Loucy (cell line): ENCODE measurements at regions not wholly inside any gene's neighbourhood (a gene's known extent, or its start where the extent isn't known, plus 50 kb on each side); places are given as distances from the start of the nearest gene placed in this dataset.

Source experiments
- H2AFZ ChIP-seq: fragments of 200-600 bp; sonication (generic); 2 replicates; pipeline ENCODE4 v1.6.0; 2016; ENCODE audit warnings: antibody characterized with exemption, mild to moderate bottlenecking, low read length, moderate library complexity
- H3F3A ChIP-seq: fragments of 200-600 bp; 2 replicates; pipeline ENCODE4 v1.6.0; 2016; ENCODE audit warnings: antibody characterized with exemption, low read depth, mild to moderate bottlenecking
- H3K27me3 ChIP-seq: fragments of 200-600 bp; sonication (generic); 2 replicates; pipeline ENCODE4 v1.6.1; 2014; ENCODE audit warnings: low read length, mild to moderate bottlenecking; ENCODE audit not compliant: insufficient read depth, poor library complexity, severe bottlenecking
- H3K36me3 ChIP-seq: fragments of 200-600 bp; sonication (generic); 2 replicates; pipeline ENCODE4 v1.6.1; 2016; ENCODE audit warnings: low read length; ENCODE audit not compliant: insufficient read depth
- H3K4me1 ChIP-seq: fragments of 200-600 bp; sonication (generic); 2 replicates; pipeline ENCODE4 v1.5.1; 2014; ENCODE audit warnings: low read length, mild to moderate bottlenecking; ENCODE audit not compliant: insufficient read depth, poor library complexity, severe bottlenecking
- H3K4me2 ChIP-seq: fragments of 200-600 bp; sonication (generic); 2 replicates; pipeline ENCODE4 v1.6.0; 2014; ENCODE audit warnings: antibody characterized with exemption, low read length, low read depth, mild to moderate bottlenecking; ENCODE audit not compliant: poor library complexity, severe bottlenecking
- H3K4me3 ChIP-seq: fragments of 200-600 bp; sonication (generic); 2 replicates; pipeline ENCODE4 v1.5.1; 2014; ENCODE audit warnings: low read length, mild to moderate bottlenecking, mixed read lengths; ENCODE audit not compliant: poor library complexity, severe bottlenecking
- H3K79me2 ChIP-seq: fragments of 200-600 bp; sonication (generic); 2 replicates; pipeline ENCODE4 v1.6.1; 2014; ENCODE audit warnings: low read length; ENCODE audit not compliant: insufficient read depth
- H3K9ac ChIP-seq: fragments of 200-600 bp; sonication (generic); 2 replicates; pipeline ENCODE4 v1.6.0; 2014; ENCODE audit warnings: mild to moderate bottlenecking, low read depth, low read length, moderate library complexity; ENCODE audit not compliant: poor library complexity, severe bottlenecking
- H3K9me2 ChIP-seq: fragments of 200-600 bp; sonication (generic); replicated peaks from 2 replicates; pipeline ENCODE4 v1.6.1; 2016; ENCODE audit warnings: low read depth, low read length, mixed read lengths
- H3K9me3 ChIP-seq: fragments of 200-600 bp; sonication (generic); 2 replicates; pipeline ENCODE4 v1.6.1; 2014; ENCODE audit warnings: mild to moderate bottlenecking, antibody characterized with exemption, low read length, low read depth; ENCODE audit not compliant: insufficient read depth
- H4K20me1 ChIP-seq: fragments of 200-600 bp; sonication (generic); 2 replicates; pipeline ENCODE4 v1.6.0; 2014; ENCODE audit warnings: antibody characterized with exemption, low read length, mild to moderate bottlenecking; ENCODE audit not compliant: insufficient read depth, poor library complexity, severe bottlenecking
- CTCF ChIP-seq: fragments of 200-600 bp; sonication (generic); conservative IDR thresholded peaks from 2 replicates; pipeline ENCODE4 v1.5.1; 2014; ENCODE audit warnings: mild to moderate bottlenecking, antibody characterized with exemption, low read length
- EZH2phosphoT487 ChIP-seq: fragments of 200-600 bp; IDR thresholded peaks from 2 replicates; pipeline ENCODE4 v1.6.1; 2018; ENCODE audit warnings: antibody characterized with exemption, mild to moderate bottlenecking, moderate library complexity, borderline replicate concordance

GRCh38 chr11:95283650-95284049 lies 52.6 kb upstream of the SESN3 start:
- H3K4me2 ChIP-seq, result no peak overlapping the region
- H3K36me3 ChIP-seq, result no peaks in the 10 kb centered on the region
- TF ChIP-seq CTCF, result no peak
- no peak for TF ChIP-seq EZH2phosphoT487
- H3K9me2 ChIP-seq, result no peaks in the 10 kb centered on the region
- no peaks in the 10 kb centered on the region for H3K79me2 ChIP-seq
- H3K9me3 ChIP-seq, result no peaks in the 10 kb centered on the region
- H3K9ac ChIP-seq, result no peak overlapping the region
- no peak overlapping the region for H3K4me3 ChIP-seq
- H2AFZ ChIP-seq, result no peak overlapping the region
- no peaks in the 10 kb centered on the region for H3K27me3 ChIP-seq
- no peaks in the 10 kb centered on the region for H3F3A ChIP-seq
- no peaks in the 10 kb centered on the region for H4K20me1 ChIP-seq
- H3K4me1 ChIP-seq, result no peaks in the 10 kb centered on the region

- H3K9me2 ChIP-seq, result no peaks in the 10 kb centered on the region
- H3K4me2 ChIP-seq, result no peak overlapping the region
- no peaks in the 10 kb centered on the region for H3K27me3 ChIP-seq
- no peaks in the 10 kb centered on the region for H3K36me3 ChIP-seq
- no peaks in the 10 kb centered on the region for H3K79me2 ChIP-seq
- no peaks in the 10 kb centered on the region for H4K20me1 ChIP-seq
- H3K9me3 ChIP-seq, result no peaks in the 10 kb centered on the region
- no peaks in the 10 kb centered on the region for H3K4me1 ChIP-seq
- TF ChIP-seq CTCF (no peak), EZH2phosphoT487 (no peak)
- H3F3A ChIP-seq, result no peaks in the 10 kb centered on the region
- H3K4me3 ChIP-seq, result no peak overlapping the region
- H3K9ac ChIP-seq, result no peak overlapping the region
- no peak overlapping the region for H2AFZ ChIP-seq
Observed at GRCh38 chr11:95283146-95283545, 52.1 kb upstream of the SESN3 start.

GRCh38 chr11:95282291-95282751 lies 51.3 kb upstream of the SESN3 start:
- H3K4me1 ChIP-seq, result no peaks in the 10 kb centered on the region
- H3K9ac ChIP-seq, result no peak overlapping the region
- H3K9me3 ChIP-seq, result no peaks in the 10 kb centered on the region
- no peaks in the 10 kb centered on the region for H3K9me2 ChIP-seq
- H4K20me1 ChIP-seq, result no peaks in the 10 kb centered on the region
- no peak overlapping the region for H3K4me3 ChIP-seq
- H3K36me3 ChIP-seq, result no peaks in the 10 kb centered on the region
- no peak overlapping the region for H2AFZ ChIP-seq
- H3K79me2 ChIP-seq, result no peaks in the 10 kb centered on the region
- no peak overlapping the region for H3K4me2 ChIP-seq
- TF ChIP-seq CTCF (no peak), EZH2phosphoT487 (no peak)
- no peaks in the 10 kb centered on the region for H3K27me3 ChIP-seq
- no peaks in the 10 kb centered on the region for H3F3A ChIP-seq
